D341Med (cell line): ENCODE measurements at regions not wholly inside any gene's neighbourhood (a gene's known extent, or its start where the extent isn't known, plus 50 kb on each side); places are given as distances from the start of the nearest gene placed in this dataset.

Experiments used
- DNase-seq: peaks from one replicate; pipeline ENCODE4 v3.0.0; 2012; ENCODE audit warnings: low spot score

DNA sequence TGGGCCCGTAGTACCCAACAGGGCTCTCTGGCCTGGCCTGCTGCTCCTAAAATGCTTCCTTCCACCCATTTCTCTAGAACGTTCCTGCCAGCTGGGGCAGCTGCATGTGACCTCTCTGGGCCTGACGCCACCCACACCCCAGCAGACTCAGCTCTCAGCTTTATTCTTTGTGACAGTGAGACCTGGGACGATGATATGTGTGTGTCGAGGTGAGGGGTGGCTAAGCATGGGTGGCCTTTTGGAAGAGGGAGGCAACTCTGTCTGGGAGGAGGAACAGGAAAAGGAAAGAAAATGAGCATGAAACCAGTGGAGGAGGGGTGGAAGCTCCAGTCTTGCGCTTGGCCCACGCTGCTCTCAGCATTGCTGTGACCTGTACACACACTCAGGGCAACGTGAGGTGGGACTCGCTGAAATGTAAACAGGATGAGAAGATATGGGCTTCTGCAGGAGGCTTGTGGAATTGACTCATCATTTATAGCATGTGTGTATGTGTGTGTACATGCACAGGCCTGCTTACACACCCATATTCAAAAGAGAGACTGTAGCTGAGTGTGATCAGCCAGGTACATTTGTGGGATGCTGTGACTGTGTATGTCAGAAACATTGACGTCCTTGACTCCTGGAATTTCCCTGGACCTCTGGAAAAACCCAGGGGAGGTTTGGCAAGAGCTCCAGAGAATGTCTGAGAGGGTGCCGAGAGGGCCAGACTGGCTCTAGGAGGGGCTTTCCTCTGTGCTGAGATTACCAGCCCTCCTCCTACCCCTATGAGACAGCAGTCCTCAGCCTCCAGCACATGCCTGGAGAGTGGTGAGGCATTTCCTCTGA is 137.9 kb downstream of the PJA1 start:
- no peak for DNase-seq

DNA sequence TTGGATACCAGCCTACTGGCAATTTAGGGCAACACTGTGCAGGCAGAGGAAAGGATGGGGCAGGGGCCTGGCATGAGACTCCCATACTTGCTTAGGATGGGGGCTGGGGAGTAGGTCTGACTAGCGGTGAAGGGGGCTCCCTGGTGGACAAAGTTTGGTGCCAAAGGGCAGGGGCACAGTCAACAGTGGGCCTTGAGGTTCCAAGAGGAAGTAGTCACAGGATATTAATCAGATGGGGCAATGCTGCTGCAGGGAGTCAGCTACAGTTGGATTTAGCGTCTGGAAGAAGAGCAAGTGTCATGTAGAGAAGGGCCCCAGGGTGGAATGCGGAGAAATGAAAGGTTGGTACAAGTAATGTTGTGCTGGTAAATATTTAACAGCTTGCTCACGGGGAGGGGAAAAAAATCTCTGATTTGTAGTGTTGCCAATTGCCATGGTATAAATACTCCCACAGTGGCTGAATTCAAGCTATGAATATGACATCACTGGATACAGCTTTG is 139.4 kb downstream of the PJA1 start:
- DNase-seq, result no peak

DNA sequence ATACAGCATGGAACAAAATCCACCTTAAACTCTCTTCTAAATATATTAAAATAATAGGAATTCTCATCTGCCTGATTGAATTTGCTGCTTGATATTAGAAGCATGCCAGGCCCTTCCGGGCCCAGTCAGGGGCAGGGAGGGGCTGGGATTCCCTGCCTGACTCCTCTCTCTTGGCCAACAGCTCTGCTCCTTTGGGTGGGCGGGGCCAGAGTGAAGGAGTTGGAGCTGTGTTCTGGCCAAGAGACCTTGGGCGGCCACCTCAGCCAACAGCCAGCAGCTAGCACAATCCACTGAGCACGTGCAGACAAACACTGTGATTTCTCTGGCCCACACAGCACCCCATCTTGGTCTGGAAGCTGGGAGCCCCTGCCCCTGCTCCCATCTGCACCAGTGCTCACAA is 140.3 kb downstream of the PJA1 start:
- DNase-seq, result no peak

DNA sequence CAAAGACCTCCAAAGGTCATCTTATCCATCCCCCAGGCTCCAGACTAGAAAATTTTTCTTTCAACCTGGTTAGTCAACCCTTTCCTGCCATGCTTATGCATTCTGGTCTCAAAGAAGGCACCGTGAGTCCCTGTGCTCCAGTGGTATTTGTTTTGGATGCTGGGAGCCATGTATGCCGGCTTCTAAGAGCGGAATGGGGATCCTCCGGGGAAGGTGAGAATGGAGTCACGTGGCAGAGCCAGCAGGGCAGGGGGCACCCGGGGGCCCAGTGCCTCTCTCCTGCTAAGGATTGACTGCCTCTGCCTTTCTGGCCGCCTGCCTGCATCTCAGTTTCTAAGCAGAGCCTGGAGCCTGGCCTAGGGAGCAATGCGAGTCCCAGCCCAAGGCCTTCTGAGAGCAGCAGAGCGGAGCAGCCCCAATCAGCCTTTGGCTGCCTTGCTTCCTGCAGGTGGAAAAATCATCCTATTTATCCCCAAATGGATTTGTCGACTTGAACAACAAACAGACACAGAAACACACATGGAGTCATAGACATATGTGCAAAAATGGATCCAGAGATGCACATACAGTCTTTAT is 141.0 kb downstream of the PJA1 start:
- no peak for DNase-seq

DNA sequence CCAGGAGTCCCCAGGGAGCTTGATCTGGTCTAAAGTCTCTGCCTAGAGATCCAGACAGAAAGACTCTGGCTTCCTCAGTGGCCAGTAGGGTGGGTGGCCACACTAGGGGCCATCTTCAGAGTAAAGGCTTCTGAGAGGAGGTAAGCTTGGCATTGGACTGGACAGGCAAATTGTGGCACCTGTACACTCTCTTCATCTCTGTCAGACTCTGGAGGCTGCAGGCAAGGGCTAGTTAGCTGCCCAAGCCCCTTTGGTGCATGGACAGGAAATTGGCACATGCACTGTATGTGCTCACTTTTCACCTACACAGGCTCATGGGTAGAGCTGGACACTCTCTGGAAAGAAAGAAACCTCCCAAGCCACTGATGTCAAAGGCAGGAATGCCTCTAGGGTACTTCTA is 142.8 kb downstream of the PJA1 start:
- no peak for DNase-seq

DNA sequence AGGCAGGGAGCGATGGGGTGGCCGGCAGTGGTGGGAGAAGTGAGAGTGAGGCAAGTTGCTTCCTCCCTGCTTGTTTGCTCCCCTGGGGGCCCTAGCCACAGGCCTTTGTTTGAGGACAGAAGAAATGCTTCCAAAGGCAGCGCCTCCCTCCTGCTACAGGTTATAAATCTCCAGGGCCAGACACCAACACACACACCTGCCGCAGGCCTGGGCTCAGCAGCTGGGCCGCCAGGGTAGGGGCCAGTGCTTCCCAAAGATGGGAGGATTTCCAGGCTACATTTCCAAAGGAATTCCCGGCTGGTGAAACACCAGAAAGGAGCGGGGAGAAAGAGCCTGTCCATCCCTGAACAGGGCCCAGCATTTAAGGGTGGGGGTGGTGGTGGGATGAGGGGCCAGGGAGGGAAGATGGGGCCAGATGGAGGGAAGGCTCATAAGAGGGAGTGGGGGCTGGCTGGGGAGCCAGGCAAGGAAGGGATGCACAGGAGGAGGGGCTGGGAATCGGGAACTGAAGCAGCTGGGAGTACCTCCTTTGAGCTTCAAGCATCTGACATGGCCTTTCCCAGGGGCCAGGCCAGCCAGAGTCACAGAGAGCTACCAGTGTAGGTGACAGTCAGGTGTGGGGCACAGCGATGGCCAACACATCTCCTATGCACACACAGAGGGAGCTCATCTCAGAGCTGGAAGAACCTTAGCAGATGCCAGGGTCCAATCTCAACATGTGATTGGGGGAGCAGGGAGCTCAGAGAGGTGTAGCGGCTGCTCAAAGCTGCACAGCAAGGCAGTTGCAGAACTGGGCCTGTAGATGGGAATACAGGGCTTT is 143.9 kb downstream of the PJA1 start:
- no peak for DNase-seq

DNA sequence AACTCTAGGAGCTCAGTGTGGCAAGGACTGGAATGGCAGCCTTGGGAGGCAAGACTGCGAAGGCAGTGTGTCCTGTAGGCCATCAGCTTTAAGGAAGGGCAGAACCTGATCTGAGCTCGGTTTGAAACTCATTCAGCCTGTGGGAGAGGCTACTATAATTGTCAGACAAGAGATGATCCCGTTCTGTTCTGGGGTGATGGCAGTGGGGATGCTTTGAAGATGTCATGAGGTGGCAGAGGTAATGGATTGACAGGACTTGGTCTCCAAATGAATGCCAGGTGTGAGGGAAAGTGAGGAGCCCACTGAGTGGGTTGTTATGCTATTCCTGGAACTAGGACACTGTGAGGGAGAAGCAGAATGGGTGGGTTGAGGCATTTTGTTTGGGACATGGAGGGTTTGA is 144.9 kb downstream of the PJA1 start:
- DNase-seq, result no peak

DNA sequence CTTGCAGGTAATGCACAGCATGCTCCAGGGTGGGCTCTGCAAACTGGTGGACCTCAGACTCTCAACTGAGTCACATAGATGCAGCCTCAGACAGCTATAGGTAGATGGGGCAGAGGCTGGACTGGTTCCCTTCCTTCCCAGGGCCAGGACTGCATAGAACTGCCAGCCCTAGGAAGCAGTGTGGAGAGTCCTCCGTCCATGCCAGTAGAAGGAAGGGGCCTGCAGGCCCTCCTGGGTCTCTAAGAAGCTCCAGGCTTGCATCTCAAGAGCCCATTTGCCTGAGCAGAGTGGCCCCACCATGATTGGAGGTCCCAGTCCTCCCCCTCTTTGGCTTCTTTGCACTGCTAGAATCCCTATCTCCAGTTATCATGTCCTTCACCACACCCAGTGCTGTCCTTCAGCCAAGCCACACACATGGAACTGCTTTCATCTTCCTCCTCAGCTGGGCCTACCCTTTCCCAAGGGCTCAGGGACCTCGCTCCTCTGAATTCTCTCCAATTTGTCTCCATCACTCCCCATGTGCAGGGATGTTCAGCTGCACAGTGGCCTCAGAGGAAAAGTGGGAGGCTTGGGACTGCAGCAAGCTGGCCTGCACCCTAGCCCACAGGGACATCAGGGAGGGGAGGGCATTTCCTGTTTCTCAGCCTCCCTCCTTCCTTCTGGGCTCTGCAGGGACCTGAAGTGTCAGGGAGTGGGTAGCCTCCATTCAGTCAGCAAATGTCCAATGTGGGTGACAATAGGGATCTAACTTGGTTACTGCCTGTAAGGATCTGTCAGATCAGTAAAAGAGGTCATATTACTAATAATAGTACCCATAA is 146.0 kb downstream of the PJA1 start:
- no peak for DNase-seq

DNA sequence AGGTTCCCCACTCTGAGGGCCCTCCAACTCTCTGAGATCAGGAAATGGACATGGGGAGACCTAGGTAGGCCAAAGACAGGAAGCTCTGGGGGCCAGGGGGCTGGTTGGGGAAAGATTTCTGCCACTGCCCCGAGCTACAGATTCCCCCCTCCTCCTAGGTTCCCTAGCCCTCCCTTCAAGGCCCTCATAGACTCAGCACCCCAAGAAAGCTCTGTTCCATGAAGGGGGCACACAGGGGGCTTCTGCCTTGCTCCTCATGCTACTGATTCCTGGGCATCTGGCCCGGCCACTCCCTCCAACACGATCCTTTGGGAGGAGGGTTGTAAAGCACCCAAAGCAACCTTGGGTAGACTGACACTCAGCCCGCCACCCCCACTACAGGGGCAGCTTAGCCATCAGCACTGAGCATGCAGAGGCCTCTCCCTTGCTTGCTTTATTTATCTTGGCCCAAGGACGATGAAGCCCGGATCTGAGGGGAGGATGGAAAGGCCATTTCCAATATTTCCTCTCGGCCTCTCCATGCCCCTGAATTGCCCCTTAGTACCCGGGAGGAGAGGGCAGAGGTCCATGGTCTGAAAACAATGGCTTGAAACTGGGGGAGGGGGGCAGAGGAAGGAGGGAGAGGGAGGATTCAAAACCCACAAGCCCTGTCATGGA is 146.7 kb downstream of the PJA1 start:
- no peak for DNase-seq

DNA sequence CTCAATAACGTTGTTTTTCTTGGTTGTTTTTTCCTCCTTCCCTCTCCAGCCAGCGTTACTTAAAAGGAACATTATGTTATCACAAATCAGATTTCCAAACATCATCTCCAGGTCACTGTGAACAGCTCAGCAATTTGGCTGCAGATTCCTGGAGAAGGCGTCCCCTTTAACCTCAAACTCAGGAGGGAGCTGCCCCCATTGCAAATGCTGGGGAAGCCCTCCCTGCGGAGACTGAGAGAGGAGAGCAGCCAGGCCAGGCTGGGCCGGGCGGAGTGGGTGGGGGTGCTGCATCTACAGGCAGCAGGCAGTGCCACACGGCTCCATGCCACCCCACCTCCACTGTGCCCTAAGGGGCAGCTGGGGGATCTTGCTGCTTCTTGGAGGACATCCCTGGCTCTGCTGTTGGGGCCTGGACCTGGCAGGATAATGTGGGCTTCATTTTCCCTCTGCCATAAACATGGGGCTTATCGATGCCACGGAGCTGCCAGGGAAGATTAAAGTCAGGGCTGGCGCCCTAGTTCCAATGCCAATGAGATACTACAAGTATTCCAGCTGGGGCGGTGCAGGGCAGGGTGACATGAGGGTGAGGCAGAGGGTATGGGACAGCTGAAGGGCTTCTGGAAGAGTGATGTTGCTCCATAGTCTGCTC is 148.8 kb downstream of the PJA1 start:
- DNase-seq, result no peak

DNA sequence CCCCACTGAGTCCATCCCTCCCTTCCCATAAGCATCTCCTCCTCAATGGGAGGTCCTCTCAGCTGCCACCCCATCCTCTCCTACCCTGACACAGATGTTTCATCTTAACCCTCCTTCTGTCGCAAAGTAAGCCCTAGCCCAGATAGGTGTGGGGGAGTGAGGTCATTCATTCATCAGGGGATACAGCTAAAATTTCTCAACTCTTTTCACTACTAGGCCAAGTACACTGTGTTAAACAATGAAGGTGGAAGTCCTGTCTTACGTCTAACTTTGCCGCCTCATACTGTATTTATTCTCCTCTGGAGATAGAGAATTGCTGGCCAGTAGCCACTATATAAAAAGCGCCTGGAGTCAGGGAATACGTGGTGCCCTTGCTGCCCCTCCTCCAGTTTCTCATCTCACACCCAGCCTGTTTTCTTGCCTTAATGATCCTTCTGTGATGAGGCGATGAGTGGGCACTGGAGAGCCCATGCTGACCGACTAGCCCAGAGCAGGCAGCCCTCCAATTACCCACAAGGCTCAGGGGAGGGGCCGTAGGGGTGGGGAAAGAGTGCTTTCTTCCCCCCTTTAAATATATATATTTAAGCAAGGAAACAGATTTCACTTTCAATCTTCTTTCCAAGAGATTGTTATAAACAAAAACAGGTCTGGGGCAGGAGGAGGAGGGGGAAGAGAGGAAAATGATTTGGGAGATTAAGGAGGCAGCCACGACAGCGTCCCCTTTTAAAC is 149.5 kb downstream of the PJA1 start:
- no peak for DNase-seq

DNA sequence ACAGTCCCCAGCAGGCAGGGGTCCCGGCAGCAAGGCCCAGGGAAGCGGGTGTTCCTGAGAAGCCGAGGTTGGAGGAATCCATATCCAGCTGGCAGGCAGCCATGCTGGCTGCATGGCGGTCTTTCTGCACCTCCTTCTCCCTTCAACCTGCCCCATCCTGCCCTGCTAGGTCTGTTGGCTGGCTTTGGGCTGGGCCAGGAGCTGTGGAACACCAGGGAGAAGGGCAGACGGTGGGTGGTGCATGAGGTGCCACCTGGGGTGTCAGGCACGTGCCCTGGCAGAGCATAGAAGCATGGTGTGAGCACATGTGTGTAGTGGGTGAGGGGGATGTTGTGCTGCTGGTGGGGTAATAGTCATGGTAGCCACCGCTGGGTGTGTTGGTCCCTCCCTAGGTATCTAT is 150.1 kb downstream of the PJA1 start:
- no peak for DNase-seq

DNA sequence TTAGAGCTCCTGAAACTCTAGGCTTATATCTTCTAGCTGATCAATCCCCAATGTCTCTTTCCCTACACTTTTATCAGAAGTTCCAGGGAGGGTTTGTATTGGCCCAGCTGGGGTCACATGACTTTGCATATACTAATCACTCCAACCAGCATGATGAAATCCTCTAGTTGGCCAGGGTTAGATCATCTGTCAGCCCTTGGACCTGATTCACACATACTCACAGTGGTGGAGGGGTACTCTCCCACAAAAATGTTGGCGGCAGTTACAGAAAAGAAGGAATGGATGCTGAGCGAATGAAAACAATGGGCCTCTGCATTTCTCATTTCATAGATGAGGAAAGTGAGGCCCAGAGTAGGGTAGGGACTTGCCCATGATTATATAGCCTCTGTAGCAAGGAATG is 151.1 kb downstream of the PJA1 start:
- DNase-seq, result no peak

DNA sequence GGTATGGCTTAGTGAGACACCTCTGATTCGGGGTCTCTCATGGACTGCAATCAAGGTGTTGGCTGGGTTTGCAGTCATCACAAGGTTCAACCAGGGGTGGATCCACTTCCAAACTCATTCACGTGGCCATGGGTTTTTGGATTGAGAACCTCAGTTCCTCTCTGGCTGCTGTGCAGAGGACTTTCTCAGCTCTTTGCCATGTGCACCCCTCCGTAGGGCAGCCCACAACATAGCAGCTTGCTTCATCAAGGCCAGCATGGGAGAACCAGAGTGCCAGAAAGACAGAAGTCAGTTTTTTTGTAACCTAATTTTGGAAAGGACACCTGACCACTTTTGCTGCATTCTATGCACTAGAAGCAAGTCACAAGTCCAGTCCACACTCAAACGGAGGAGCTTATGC is 154.9 kb downstream of the PJA1 start:
- no peak for DNase-seq

DNA sequence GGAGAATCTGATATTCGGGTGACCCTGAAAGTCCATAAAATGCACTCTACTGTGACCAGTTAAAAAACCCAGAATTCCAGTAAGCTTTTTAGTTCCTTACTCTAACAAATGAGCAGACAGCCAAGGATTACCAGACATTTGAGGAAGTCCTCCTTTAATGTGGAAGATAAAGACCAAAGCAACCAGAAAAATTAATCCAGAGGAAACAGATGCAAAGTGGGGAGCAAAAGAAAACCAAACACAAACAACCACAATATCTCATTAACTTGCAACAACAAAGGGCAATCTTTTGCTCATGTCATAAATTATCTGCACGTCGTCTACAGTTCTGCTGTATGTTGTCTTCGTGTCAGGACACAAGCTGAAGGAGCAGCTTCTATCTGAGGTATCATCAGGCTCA is 164.4 kb downstream of the PJA1 start:
- DNase-seq, result no peak

DNA sequence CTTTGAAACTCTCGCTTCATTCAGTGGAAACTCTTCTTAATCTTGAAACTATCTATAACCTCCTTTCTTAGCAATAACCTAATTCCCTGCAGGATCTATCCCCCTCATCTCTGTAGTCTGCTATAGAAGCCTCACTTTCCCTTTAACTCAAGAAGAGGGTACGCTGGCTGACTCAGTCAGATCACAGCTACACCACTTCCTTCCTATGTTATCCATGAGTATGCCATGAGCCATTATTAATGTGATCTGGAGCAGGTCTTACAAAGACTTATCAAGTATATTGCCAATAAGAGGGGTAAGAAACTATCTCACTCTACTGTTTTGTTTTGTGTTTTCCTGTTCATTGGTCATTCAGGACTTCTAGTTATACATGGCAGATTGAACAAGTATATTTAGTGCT is 165.3 kb downstream of the PJA1 start:
- DNase-seq, result no peak

DNA sequence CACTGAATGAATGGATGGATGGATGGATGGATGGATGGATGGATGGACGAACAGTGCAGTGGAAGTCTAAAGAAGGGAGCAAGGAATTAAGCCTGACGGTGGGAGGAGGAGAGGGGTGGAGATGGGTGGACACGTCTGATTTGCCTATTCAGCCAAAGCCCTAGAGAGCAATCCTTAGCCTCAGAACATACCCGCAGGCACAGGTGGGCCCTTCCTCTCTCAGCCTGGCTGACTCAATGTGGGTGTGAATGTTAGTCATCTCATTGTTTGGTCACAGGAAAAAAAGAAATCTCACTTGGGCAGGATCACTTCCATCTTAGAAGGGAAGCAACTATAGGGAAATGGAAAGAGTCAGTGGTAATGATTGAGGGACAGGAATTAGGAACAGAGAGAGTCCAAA is 165.9 kb downstream of the PJA1 start:
- DNase-seq, result no peak

DNA sequence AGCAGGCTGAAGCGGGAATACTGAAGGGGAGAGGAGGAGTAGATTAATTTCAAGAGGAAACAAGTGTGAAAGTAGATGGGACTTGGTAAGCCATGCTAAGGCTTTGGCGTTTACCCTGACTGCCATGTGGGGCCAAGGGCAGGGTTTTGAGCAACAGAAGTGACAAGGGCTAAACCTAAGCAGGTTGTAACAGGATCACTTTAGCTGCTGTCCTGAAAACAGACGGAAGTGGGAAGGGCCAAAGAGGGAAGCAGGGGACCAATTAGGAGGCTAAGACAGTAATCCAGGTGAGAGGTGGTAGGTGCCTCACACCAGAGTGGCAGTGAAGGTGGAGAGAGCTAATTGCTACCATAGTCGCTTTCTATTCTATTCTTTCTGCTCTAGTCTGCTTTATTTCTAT is 166.5 kb downstream of the PJA1 start:
- no peak for DNase-seq

DNA sequence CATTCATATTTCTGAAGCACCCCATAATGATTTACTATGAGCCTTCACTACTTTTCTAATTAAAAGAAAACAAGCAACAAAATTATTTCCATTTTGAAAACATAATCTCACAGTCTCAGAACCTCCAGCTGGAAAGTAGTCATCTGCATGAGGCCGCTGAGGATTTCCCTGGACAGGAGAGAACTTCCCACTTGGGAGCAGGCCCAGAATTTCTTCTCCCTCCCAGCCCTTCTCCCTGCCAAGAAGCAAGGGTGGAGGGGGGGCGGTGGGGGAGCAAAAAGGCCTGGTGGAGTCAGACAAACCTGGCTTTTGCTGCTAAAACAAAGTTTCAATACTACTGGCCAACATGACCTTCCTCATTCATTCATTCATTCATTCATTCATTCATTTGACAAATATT is 167.3 kb downstream of the PJA1 start:
- DNase-seq, result no peak

DNA sequence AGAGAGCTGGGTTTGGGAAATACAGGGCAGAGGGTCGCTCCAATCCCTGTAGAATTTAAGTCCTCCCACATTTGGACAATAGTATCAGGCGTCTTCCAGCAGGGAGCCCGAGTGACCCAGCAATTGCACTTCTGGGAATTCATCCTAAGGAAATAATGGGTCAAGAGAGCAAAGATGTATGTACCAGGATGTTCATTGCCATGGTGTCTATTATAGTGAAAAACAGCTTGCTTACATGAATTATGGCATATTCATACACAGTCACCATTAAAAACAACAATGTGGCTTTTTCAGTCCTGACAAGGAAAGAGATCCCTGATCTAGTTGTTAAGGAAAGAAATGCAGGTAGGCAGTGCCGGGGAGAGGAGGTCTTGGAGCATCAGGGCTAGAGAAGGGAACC is 167.7 kb downstream of the PJA1 start:
- DNase-seq, result no peak
